Endodermal cell (in vitro differentiated cells): ENCODE measurements at regions not wholly inside any gene's neighbourhood (a gene's known extent, or its start where the extent isn't known, plus 50 kb on each side); places are given as distances from the start of the nearest gene placed in this dataset.

Experiments used
- DNase-seq: peaks from one replicate; pipeline ENCODE4 v3.0.0-alpha.2; 2017
- H3K27ac ChIP-seq: 2 replicates; pipeline ENCODE4 v1.5.1; 2013; ENCODE audit warnings: mild to moderate bottlenecking, low read depth, low read length, moderate library complexity
- H3K27me3 ChIP-seq: 2 replicates; pipeline ENCODE4 v1.6.1; 2013; ENCODE audit warnings: mild to moderate bottlenecking, low read length, moderate library complexity; ENCODE audit not compliant: insufficient read depth, control insufficient read depth, poor library complexity, severe bottlenecking
- H3K36me3 ChIP-seq: 2 replicates; pipeline ENCODE4 v1.7.0; 2013; ENCODE audit warnings: mild to moderate bottlenecking, low read length, moderate library complexity; ENCODE audit not compliant: control insufficient read depth, insufficient read depth
- H3K4me1 ChIP-seq: one replicate; pipeline ENCODE4 v1.7.0; 2013; ENCODE audit warnings: low read length; ENCODE audit not compliant: control insufficient read depth, insufficient read depth
- H3K4me3 ChIP-seq: 2 replicates; pipeline ENCODE4 v1.5.1; 2013; ENCODE audit warnings: mild to moderate bottlenecking, low read length, moderate library complexity
- H3K9ac ChIP-seq: 2 replicates; pipeline ENCODE4 v1.6.1; 2013; ENCODE audit warnings: mild to moderate bottlenecking, low read length, moderate library complexity; ENCODE audit not compliant: poor library complexity, severe bottlenecking; ENCODE audit errors: extremely low read depth
- H3K9me3 ChIP-seq: 2 replicates; pipeline ENCODE4 v1.6.1; 2013; ENCODE audit warnings: mild to moderate bottlenecking, low read length, moderate library complexity; ENCODE audit not compliant: control insufficient read depth
- H3K27ac Mint-ChIP-seq: 2 replicates; pipeline ENCODE4 v1.8.0; 2020; ENCODE audit warnings: mixed read lengths
- H3K27me3 Mint-ChIP-seq: 2 replicates; pipeline ENCODE4 v1.8.0; 2021; ENCODE audit warnings: mild to moderate bottlenecking, mixed read lengths; ENCODE audit not compliant: insufficient read depth
- H3K36me3 Mint-ChIP-seq: 2 replicates; pipeline ENCODE4 v1.8.0; 2020; ENCODE audit warnings: low read depth, mixed read lengths
- H3K4me1 Mint-ChIP-seq: 2 replicates; pipeline ENCODE4 v1.8.0; 2020; ENCODE audit warnings: mixed read lengths
- H3K4me3 Mint-ChIP-seq: 2 replicates; pipeline ENCODE4 v1.8.0; 2020; ENCODE audit warnings: mild to moderate bottlenecking, moderate library complexity, mixed read lengths
- H3K9me3 Mint-ChIP-seq: 2 replicates; pipeline ENCODE4 v1.8.0; 2020; ENCODE audit warnings: mild to moderate bottlenecking, mixed read lengths
- WGBS, 2 experiments: methylation state at CpG; one replicate each; pipeline versions ENCODE4 v1.1.5 to v1.1.7; 2013; ENCODE audit warnings: missing lambda C conversion rate in 2 of 2, mixed read lengths in 1 of 2; ENCODE audit not compliant: insufficient coverage in 1 of 2, insufficient read length in 1 of 2; 5-methylcytosine and 5-hydroxymethylcytosine counted together
- TF ChIP-seq, protein P1 (sequence below): fragments of 200-600 bp; sonication (generic); conservative IDR thresholded peaks from 2 replicates; pipeline ENCODE4 v1.5.0; 2021; ENCODE audit warnings: antibody characterized with exemption, mild to moderate bottlenecking

- no peak overlapping the region for H3K9ac ChIP-seq
- H3K27ac ChIP-seq: no peak overlapping the region
- H3K27me3 ChIP-seq: peaks cover 6% of the 10 kb centered on the region
- no peaks in the 10 kb centered on the region for H3K36me3 ChIP-seq
- H3K4me3 ChIP-seq: no peak overlapping the region
- no peak for DNase-seq
- peaks cover 11% of the 10 kb centered on the region for H3K9me3 ChIP-seq
- peaks cover 17% of the 10 kb centered on the region for H3K27me3 Mint-ChIP-seq
- TF ChIP-seq, protein P1, sequence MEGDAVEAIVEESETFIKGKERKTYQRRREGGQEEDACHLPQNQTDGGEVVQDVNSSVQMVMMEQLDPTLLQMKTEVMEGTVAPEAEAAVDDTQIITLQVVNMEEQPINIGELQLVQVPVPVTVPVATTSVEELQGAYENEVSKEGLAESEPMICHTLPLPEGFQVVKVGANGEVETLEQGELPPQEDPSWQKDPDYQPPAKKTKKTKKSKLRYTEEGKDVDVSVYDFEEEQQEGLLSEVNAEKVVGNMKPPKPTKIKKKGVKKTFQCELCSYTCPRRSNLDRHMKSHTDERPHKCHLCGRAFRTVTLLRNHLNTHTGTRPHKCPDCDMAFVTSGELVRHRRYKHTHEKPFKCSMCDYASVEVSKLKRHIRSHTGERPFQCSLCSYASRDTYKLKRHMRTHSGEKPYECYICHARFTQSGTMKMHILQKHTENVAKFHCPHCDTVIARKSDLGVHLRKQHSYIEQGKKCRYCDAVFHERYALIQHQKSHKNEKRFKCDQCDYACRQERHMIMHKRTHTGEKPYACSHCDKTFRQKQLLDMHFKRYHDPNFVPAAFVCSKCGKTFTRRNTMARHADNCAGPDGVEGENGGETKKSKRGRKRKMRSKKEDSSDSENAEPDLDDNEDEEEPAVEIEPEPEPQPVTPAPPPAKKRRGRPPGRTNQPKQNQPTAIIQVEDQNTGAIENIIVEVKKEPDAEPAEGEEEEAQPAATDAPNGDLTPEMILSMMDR: no peak
- no peaks in the 10 kb centered on the region for H3K4me1 Mint-ChIP-seq
- peaks cover 12% of the 10 kb centered on the region for H3K9me3 Mint-ChIP-seq
- no peak overlapping the region for H3K4me3 Mint-ChIP-seq
- H3K4me1 ChIP-seq: no peaks in the 10 kb centered on the region
- H3K36me3 Mint-ChIP-seq: no peaks in the 10 kb centered on the region
- no peak overlapping the region for H3K27ac Mint-ChIP-seq
These were observed 234.8 kb downstream of the FOXD2 start for GRCh38 chr1:47672622-47673021.

DNA sequence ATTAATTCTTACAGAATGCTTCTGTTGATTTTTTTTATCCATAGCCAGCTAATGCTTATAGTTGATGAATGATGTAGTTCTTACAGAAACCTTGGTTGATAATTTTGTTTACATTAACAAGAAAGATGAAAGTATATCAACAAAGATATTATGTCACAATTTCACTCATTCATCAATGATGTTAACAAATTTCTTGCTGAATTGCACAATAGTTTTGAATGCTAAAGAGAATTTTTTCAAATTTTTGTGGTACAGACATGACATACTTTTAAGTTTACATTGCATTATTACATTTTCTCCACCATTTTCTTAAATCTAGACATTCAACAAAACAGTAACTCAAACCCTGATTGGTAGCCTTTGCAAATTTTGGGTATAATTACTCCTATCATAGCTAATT lies 236.3 kb downstream of the FOXD2 start:
- Histone ChIP-seq H3K36me3 (no peaks in the 10 kb centered on the region), H3K27me3 (peaks cover 6% of the 10 kb centered on the region), H3K9ac (no peak overlapping the region), H3K9me3 (peaks cover 11% of the 10 kb centered on the region), H3K4me3 (no peak overlapping the region), H3K4me1 (no peaks in the 10 kb centered on the region), H3K27ac (no peak overlapping the region)
- H3K27me3 Mint-ChIP-seq: peaks cover 17% of the 10 kb centered on the region
- no peaks in the 10 kb centered on the region for H3K4me1 Mint-ChIP-seq
- H3K36me3 Mint-ChIP-seq: no peaks in the 10 kb centered on the region
- DNase-seq: no peak
- H3K9me3 Mint-ChIP-seq: peaks cover 12% of the 10 kb centered on the region
- H3K27ac Mint-ChIP-seq: no peak overlapping the region
- H3K4me3 Mint-ChIP-seq: no peak overlapping the region
- TF ChIP-seq, protein P1: no peak

DNA sequence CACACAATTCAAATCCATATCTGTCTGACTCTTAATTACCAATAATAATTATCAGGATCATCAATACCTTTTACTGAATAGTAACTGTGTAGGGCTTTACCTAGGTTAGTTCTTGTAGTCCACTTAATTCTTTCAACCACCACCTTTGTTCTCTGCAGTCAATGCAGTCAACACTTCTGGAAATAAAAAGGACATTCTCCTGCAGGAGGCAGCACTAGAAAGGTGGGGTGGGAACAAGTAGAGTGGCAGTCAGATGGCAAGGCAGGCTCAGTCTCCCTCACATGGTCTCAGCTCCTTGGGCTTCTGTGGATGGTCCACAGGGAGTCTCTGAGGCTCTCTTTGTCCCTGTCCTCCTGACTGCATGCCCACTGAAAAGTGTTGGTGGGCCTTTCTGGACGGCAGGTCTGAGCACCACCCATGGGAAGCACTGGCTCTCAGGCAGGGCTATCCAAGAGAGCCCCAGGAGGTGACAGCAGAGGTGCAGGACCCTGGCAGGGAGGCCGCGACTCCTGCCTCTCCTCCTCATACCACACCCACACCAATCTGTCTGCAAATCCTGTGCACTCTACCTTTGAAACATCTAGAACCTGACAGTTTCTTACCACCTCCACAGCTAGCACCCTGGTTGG lies 237.3 kb downstream of the FOXD2 start:
- no peak overlapping the region for H3K4me3 ChIP-seq
- H3K27ac ChIP-seq: no peak overlapping the region
- H3K4me3 Mint-ChIP-seq: no peak overlapping the region
- H3K27me3 Mint-ChIP-seq: peaks cover 22% of the 10 kb centered on the region
- peaks cover 4% of the 10 kb centered on the region for H3K27me3 ChIP-seq
- H3K4me1 ChIP-seq: no peaks in the 10 kb centered on the region
- H3K36me3 ChIP-seq: no peaks in the 10 kb centered on the region
- no peak overlapping the region for H3K9ac ChIP-seq
- DNase-seq: peak; percentile 47
- TF ChIP-seq, protein P1: peak; percentile 61
- peaks cover 11% of the 10 kb centered on the region for H3K9me3 ChIP-seq
- H3K36me3 Mint-ChIP-seq: no peaks in the 10 kb centered on the region
- peaks cover 12% of the 10 kb centered on the region for H3K9me3 Mint-ChIP-seq
- WGBS, 2 experiments: 92 to 100% methylated on average over 2 to 3 of the region's 3 CpGs
- no peaks in the 10 kb centered on the region for H3K4me1 Mint-ChIP-seq
- H3K27ac Mint-ChIP-seq: no peak overlapping the region
